ENCODE measurements at regions not wholly inside any gene's neighbourhood (a gene's known extent, or its start where the extent isn't known, plus 50 kb on each side); places are given as distances from the start of the nearest gene placed in this dataset.

DNA sequence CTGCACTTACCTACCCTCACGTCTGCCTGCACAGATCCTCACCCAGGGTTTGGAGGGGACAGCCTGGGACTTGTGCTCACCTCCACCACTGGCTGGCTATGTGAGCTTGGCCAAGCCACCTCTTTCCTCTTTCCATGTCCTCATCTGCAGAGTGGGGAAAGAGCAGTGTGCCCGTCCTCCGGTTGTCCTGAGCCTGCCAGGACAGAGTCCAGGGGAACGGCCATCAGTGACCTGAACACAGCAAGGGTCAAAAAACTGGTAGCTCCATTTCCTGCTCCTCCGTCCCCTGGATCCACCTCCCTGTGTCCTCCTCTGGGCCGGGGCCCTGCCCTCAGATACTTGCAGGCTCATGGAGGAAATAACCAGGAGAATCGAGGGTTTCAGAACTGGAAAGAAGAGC lies 187.7 kb downstream of the OLFM1 start:
- ATAC-seq (ENCODE audit: low read depth) (no peak), DNase-seq (no peak)
- H3K36me3 ChIP-seq (replicated peaks in 1 of 2; ENCODE audit: control extremely low read depth in 1 of 2, control insufficient read depth in 1 of 2, extremely low read depth in 1 of 2, insufficient read depth in 2 of 2, low read length in 1 of 2): no peaks in the 10 kb centered on the region
- H3K79me2 ChIP-seq (ENCODE audit: control insufficient read depth, insufficient read depth, low read length): no peaks in the 10 kb centered on the region
- no peaks in the 10 kb centered on the region for H3K4me1 ChIP-seq (ENCODE audit: control insufficient read depth in 2 of 2, insufficient read depth in 2 of 2, low read length in 2 of 2)
- H3K27me3 ChIP-seq (replicated peaks in 1 of 4; ENCODE audit: control extremely low read depth in 1 of 4, control insufficient read depth in 3 of 4, insufficient read depth in 4 of 4, low read length in 3 of 4): no peaks in the 10 kb centered on the region
- no peak overlapping the region for H3K9ac ChIP-seq (ENCODE audit: low read length)
- H3K4me2 ChIP-seq (replicated peaks; ENCODE audit: low read depth, low read length, poor library complexity, severe bottlenecking): no peak overlapping the region
- no peak overlapping the region for H3K27ac ChIP-seq (ENCODE audit: low read length in 2 of 2)
- CTCF ChIA-PET: no interaction called here
- TF ChIP-seq CTCF (IDR thresholded peaks at IDR 0.05) (no peak), EZH2 (IDR thresholded peaks at IDR 0.05; ENCODE audit: borderline replicate concordance, insufficient read depth, low read depth, low read length, poor library complexity, severe bottlenecking) (no peak)
- Mint-ChIP-seq H3K27me3 (peaks cover 7% of the 10 kb centered on the region), H3K4me1 (no peaks in the 10 kb centered on the region), H3K9me3 (ENCODE audit: insufficient read depth) (no peaks in the 10 kb centered on the region), H3K4me3 (no peak overlapping the region), H3K27ac (no peak overlapping the region)
- H3K9me3 ChIP-seq (ENCODE audit: control extremely low read depth in 1 of 3, control insufficient read depth in 2 of 3, insufficient read depth in 1 of 3, low read length in 2 of 3): peaks cover 0 to 3% (median 0%) of the 10 kb centered on the region in 3 donors
- WGBS (ENCODE audit: insufficient coverage): 73% methylated on average over 7 of the region's 7 CpGs
- POLR2A ChIA-PET: no interaction called here
- H2AFZ ChIP-seq (ENCODE audit: insufficient read depth, low read depth, low read length, poor library complexity, severe bottlenecking): no peak overlapping the region
- intact Hi-C loops (cut with micrococcal nuclease): no loop called here
- H3K4me3 ChIP-seq (ENCODE audit: control extremely low read depth in 1 of 5, extremely low read depth in 1 of 5, insufficient read depth in 1 of 5, low read depth in 2 of 5, low read length in 4 of 5): no peak overlapping the region
- no peaks in the 10 kb centered on the region for H4K20me1 ChIP-seq (ENCODE audit: control insufficient read depth, insufficient read depth, low read length, poor library complexity, severe bottlenecking)

GRCh38 chr9:135275571-135276289 lies 188.3 kb downstream of the OLFM1 start:
- ChIA-PET POLR2A (no interaction called here), CTCF (no interaction called here)
- Histone ChIP-seq H3K36me3 (replicated peaks in 1 of 2; ENCODE audit: control extremely low read depth in 1 of 2, control insufficient read depth in 1 of 2, extremely low read depth in 1 of 2, insufficient read depth in 2 of 2, low read length in 1 of 2) (no peaks in the 10 kb centered on the region), H3K27ac (ENCODE audit: low read length in 2 of 2) (no peak overlapping the region), H3K4me1 (ENCODE audit: control insufficient read depth in 2 of 2, insufficient read depth in 2 of 2, low read length in 2 of 2) (no peaks in the 10 kb centered on the region), H3K4me2 (replicated peaks; ENCODE audit: low read depth, low read length, poor library complexity, severe bottlenecking) (no peak overlapping the region), H3K79me2 (ENCODE audit: control insufficient read depth, insufficient read depth, low read length) (no peaks in the 10 kb centered on the region), H3K9ac (ENCODE audit: low read length) (no peak overlapping the region), H4K20me1 (ENCODE audit: control insufficient read depth, insufficient read depth, low read length, poor library complexity, severe bottlenecking) (no peaks in the 10 kb centered on the region), H2AFZ (ENCODE audit: insufficient read depth, low read depth, low read length, poor library complexity, severe bottlenecking) (no peak overlapping the region), H3K27me3 (replicated peaks in 1 of 4; ENCODE audit: control extremely low read depth in 1 of 4, control insufficient read depth in 3 of 4, insufficient read depth in 4 of 4, low read length in 3 of 4) (no peaks in the 10 kb centered on the region), H3K9me3 (ENCODE audit: control extremely low read depth in 1 of 3, control insufficient read depth in 2 of 3, insufficient read depth in 1 of 3, low read length in 2 of 3) (peaks cover 0 to 3% (median 0%) of the 10 kb centered on the region in 3 donors), H3K4me3 (ENCODE audit: control extremely low read depth in 1 of 5, extremely low read depth in 1 of 5, insufficient read depth in 1 of 5, low read depth in 2 of 5, low read length in 4 of 5) (no peak overlapping the region)
- 88% methylated on average over 18 of the region's 20 CpGs for WGBS (ENCODE audit: insufficient coverage)
- no peak for DNase-seq
- no peak for ATAC-seq (ENCODE audit: low read depth)
- no peak overlapping the region for H3K4me3 Mint-ChIP-seq
- intact Hi-C loops (cut with micrococcal nuclease): no loop called here
- no peaks in the 10 kb centered on the region for H3K4me1 Mint-ChIP-seq
- no peaks in the 10 kb centered on the region for H3K9me3 Mint-ChIP-seq (ENCODE audit: insufficient read depth)
- no peak for TF ChIP-seq CTCF (IDR thresholded peaks at IDR 0.05)
- no peak for TF ChIP-seq EZH2 (IDR thresholded peaks at IDR 0.05; ENCODE audit: borderline replicate concordance, insufficient read depth, low read depth, low read length, poor library complexity, severe bottlenecking)
- peaks cover 7% of the 10 kb centered on the region for H3K27me3 Mint-ChIP-seq
- no peak overlapping the region for H3K27ac Mint-ChIP-seq
